WTC11 (cell line): ENCODE measurements at regions not wholly inside any gene's neighbourhood (a gene's known extent, or its start where the extent isn't known, plus 50 kb on each side); places are given as distances from the start of the nearest gene placed in this dataset.

Experiments used
- ATAC-seq: fragments of 200-7000 bp; cut with Tn5 transposase; 2 replicates; pipeline ENCODE4 v1.10.0; 2021; ENCODE audit warnings: mild to moderate bottlenecking, moderate library complexity
- CTCF ChIA-PET: fragments of 300-600 bp; sonication (Branson Sonifier 250); formaldehyde crosslinking; loops from one replicate; lab custom pipeline; 2021; ENCODE audit warnings: antibody characterized with exemption; lab: Charles Lee
- POLR2A ChIA-PET: fragments of 350-600 bp; sonication (Branson Sonifier 250); formaldehyde crosslinking; loops from one replicate; lab custom pipeline; 2021; ENCODE audit warnings: antibody characterized with exemption; lab: Charles Lee
- DNase-seq: peaks from one replicate; pipeline ENCODE4 v3.0.0; 2021; ENCODE audit warnings: low spot score
- H3K27ac Mint-ChIP-seq: 2 replicates; pipeline ENCODE4 v1.8.0; 2021; ENCODE audit warnings: mixed read lengths
- H3K27me3 Mint-ChIP-seq: 2 replicates; pipeline ENCODE4 v1.8.0; 2021; ENCODE audit warnings: low read depth, mild to moderate bottlenecking, moderate library complexity, mixed read lengths
- H3K36me3 Mint-ChIP-seq: 2 replicates; pipeline ENCODE4 v1.8.0; 2021; ENCODE audit warnings: mixed read lengths
- H3K4me1 Mint-ChIP-seq: 2 replicates; pipeline ENCODE4 v1.8.0; 2022; ENCODE audit warnings: mixed read lengths
- H3K4me3 Mint-ChIP-seq: 2 replicates; pipeline ENCODE4 v1.8.0; 2021; ENCODE audit warnings: mild to moderate bottlenecking, moderate library complexity, mixed read lengths
- H3K9me3 Mint-ChIP-seq: 2 replicates; pipeline ENCODE4 v1.8.0; 2021; ENCODE audit warnings: mixed read lengths
- ATF2 ChIP-seq: sonication (generic); formaldehyde crosslinking; IDR thresholded peaks from 2 replicates; pipeline ENCODE4 v1.8.1; 2022; ENCODE audit warnings: low read depth, missing genetic modification reagents, borderline replicate concordance
- ATF3 ChIP-seq: sonication (generic); formaldehyde crosslinking; conservative IDR thresholded peaks from 2 replicates; pipeline ENCODE4 v1.8.1; 2022; ENCODE audit warnings: mild to moderate bottlenecking, missing genetic modification reagents
- ETV6 ChIP-seq: sonication (generic); formaldehyde crosslinking; IDR thresholded peaks from 2 replicates; pipeline ENCODE4 v1.8.1; 2022; ENCODE audit warnings: mild to moderate bottlenecking, missing genetic modification reagents
- FOXJ3 ChIP-seq: sonication (generic); formaldehyde crosslinking; IDR thresholded peaks from 2 replicates; pipeline ENCODE4 v1.9.0; 2021; ENCODE audit warnings: missing genetic modification reagents, mild to moderate bottlenecking, borderline replicate concordance
- HMGA2 ChIP-seq: fragments of 250-450 bp; sonication (Bioruptor Pico); IDR thresholded peaks from 2 replicates; pipeline ENCODE4 v1.4.0; 2021; ENCODE audit warnings: mild to moderate bottlenecking, moderate library complexity
- MLX ChIP-seq: sonication (generic); formaldehyde crosslinking; IDR thresholded peaks from 2 replicates; pipeline ENCODE4 v1.8.1; 2023; ENCODE audit warnings: mild to moderate bottlenecking, missing genetic modification reagents, moderate library complexity
- NFATC4 ChIP-seq: fragments of 250-450 bp; sonication (Bioruptor Pico); IDR thresholded peaks from 2 replicates; pipeline ENCODE4 v1.9.0; 2021; ENCODE audit warnings: mild to moderate bottlenecking
- NR2C2 ChIP-seq: sonication (generic); formaldehyde crosslinking; IDR thresholded peaks from 2 replicates; pipeline ENCODE4 v1.8.0; 2022; ENCODE audit warnings: mild to moderate bottlenecking, missing genetic modification reagents
- NR3C1 ChIP-seq: sonication (generic); formaldehyde crosslinking; conservative IDR thresholded peaks from 2 replicates; pipeline ENCODE4 v1.8.1; 2023; ENCODE audit warnings: low read depth, mild to moderate bottlenecking, missing genetic modification reagents
- SMAD4 ChIP-seq: sonication (generic); formaldehyde crosslinking; IDR thresholded peaks from 2 replicates; pipeline ENCODE4 v1.8.0; 2022; ENCODE audit warnings: mild to moderate bottlenecking, missing genetic modification reagents
- TCF7 ChIP-seq: sonication (generic); formaldehyde crosslinking; IDR thresholded peaks from 2 replicates; pipeline ENCODE4 v1.8.0; 2022; ENCODE audit warnings: mild to moderate bottlenecking, low read depth, missing genetic modification reagents, moderate library complexity
- TEAD1 ChIP-seq: sonication (generic); formaldehyde crosslinking; IDR thresholded peaks from 2 replicates; pipeline ENCODE4 v1.8.0; 2022; ENCODE audit warnings: mild to moderate bottlenecking, missing genetic modification reagents
- TP53 ChIP-seq: sonication (generic); formaldehyde crosslinking; IDR thresholded peaks from 2 replicates; pipeline ENCODE4 v1.8.1; 2023; ENCODE audit warnings: mild to moderate bottlenecking, missing genetic modification reagents
- USF2 ChIP-seq: sonication (generic); formaldehyde crosslinking; IDR thresholded peaks from 2 replicates; pipeline ENCODE4 v1.8.1; 2023; ENCODE audit warnings: mild to moderate bottlenecking, missing genetic modification reagents, moderate library complexity
- ZNF232 ChIP-seq: sonication (generic); formaldehyde crosslinking; IDR thresholded peaks from 2 replicates; pipeline ENCODE4 v1.8.0; 2022; ENCODE audit warnings: mild to moderate bottlenecking, missing genetic modification reagents
- TF ChIP-seq, protein P1 (sequence below): fragments of 250-450 bp; sonication (Bioruptor Pico); IDR thresholded peaks from 2 replicates; pipeline ENCODE4 v1.9.0; 2021; ENCODE audit warnings: mild to moderate bottlenecking
- TF ChIP-seq, protein P2 (sequence below): sonication (generic); formaldehyde crosslinking; IDR thresholded peaks from 2 replicates; pipeline ENCODE4 v1.8.1; 2022; ENCODE audit warnings: mild to moderate bottlenecking, moderate library complexity, missing genetic modification reagents
- TF ChIP-seq, protein P3 (sequence below): sonication (generic); formaldehyde crosslinking; IDR thresholded peaks from 2 replicates; pipeline ENCODE4 v1.8.1; 2023; ENCODE audit warnings: mild to moderate bottlenecking, missing genetic modification reagents, borderline replicate concordance
- TF ChIP-seq, protein P4 (sequence below): sonication (generic); formaldehyde crosslinking; IDR thresholded peaks from 2 replicates; pipeline ENCODE4 v1.8.1; 2023; ENCODE audit warnings: mild to moderate bottlenecking, missing genetic modification reagents

DNA sequence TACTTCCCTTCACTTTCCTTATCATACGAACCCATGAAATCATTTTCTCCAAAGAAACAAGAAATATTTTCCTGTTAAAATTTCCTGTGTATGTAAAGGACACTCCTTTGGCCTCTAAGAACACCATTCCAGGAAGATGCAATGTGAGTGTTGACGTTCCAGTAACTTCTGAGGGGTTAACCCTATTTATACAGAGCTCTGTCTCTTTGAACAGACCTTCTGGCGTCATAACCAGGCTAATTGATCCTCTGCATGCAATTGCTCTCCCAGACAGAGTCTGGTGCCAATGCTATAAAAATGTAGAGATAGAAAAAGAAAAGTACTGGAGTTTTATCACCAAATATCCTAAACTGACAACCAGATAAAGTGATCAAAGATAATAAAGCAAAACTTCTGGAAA, 218.5 kb downstream of the TLE1 start:
- Mint-ChIP-seq H3K27ac (no peak overlapping the region), H3K9me3 (no peaks in the 10 kb centered on the region), H3K27me3 (no peaks in the 10 kb centered on the region), H3K36me3 (no peaks in the 10 kb centered on the region), H3K4me1 (peaks cover 13% of the 10 kb centered on the region; the same call in 1 of the 2 replicates), H3K4me3 (no peak overlapping the region)
- CTCF ChIA-PET: no interaction called here
- POLR2A ChIA-PET: no interaction called here
- DNase-seq (no peak), ATAC-seq (no peak)
- TF ChIP-seq FOXJ3 (CRISPR knock-in tag): no peak
- no peak for TF ChIP-seq ZNF232
- TF ChIP-seq USF2 (CRISPR knock-in tag): no peak
- TF ChIP-seq ATF2: no peak
- TF ChIP-seq, protein P1, sequence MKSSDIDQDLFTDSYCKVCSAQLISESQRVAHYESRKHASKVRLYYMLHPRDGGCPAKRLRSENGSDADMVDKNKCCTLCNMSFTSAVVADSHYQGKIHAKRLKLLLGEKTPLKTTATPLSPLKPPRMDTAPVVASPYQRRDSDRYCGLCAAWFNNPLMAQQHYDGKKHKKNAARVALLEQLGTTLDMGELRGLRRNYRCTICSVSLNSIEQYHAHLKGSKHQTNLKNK (CRISPR knock-in tag): no peak
- TF ChIP-seq NR2C2: no peak

DNA sequence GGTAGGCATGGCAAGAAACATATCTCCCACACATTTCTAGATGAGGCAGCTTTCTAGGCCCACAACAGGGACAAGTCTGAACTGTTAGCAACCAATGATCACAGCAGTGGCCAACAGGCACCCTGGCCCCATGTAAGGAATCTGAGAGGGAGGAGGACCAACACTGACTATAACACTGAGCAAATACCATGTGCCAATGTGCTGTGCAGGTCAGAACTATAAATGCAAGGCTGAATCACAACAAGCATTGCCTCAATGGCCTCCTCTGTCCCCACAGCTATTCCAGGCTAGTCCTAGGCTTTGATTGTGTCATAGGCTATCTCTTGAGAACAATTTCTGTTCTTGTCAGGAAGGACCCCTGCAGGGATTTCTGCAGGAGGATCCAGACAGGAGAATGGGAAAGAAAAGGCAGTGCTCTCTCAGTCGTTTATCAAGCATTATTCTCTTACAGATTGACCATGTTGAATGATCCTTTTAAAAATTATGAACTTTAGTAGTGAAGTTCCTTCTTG, 221.2 kb downstream of the TLE1 start:
- Mint-ChIP-seq H3K4me1 (peaks cover 10% of the 10 kb centered on the region; the same call in 1 of the 2 replicates), H3K27ac (no peak overlapping the region), H3K4me3 (no peak overlapping the region), H3K27me3 (no peaks in the 10 kb centered on the region), H3K36me3 (no peaks in the 10 kb centered on the region; the same call in 1 of the 2 replicates), H3K9me3 (peaks cover 6% of the 10 kb centered on the region)
- DNase-seq (no peak), ATAC-seq (no peak)
- no peak for TF ChIP-seq MLX (CRISPR knock-in tag)
- ChIA-PET POLR2A (no interaction called here), CTCF (no interaction called here)

- ChIA-PET POLR2A (interaction anchor here (0.7 kb wide), 1 partner anchor 229 kb away, joined by 7 read pairs; no protein-coding TSS in a partner anchor), CTCF (no interaction called here)
- no peak overlapping the region for H3K4me3 Mint-ChIP-seq
- H3K27ac Mint-ChIP-seq: no peak overlapping the region
- peaks cover 10% of the 10 kb centered on the region; the same call in 1 of the 2 replicates for H3K4me1 Mint-ChIP-seq
- TF ChIP-seq ZNF232: no peak
- TF ChIP-seq, protein P2, sequence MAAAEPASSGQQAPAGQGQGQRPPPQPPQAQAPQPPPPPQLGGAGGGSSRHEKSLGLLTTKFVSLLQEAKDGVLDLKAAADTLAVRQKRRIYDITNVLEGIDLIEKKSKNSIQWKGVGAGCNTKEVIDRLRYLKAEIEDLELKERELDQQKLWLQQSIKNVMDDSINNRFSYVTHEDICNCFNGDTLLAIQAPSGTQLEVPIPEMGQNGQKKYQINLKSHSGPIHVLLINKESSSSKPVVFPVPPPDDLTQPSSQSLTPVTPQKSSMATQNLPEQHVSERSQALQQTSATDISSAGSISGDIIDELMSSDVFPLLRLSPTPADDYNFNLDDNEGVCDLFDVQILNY: no peak
- no peak for TF ChIP-seq ETV6
- no peak for TF ChIP-seq SMAD4 (CRISPR knock-in tag)
- TF ChIP-seq TEAD1: no peak
- H3K9me3 Mint-ChIP-seq: peaks cover 10% of the 10 kb centered on the region
- no peak for DNase-seq
- no peak for ATAC-seq
- no peaks in the 10 kb centered on the region for H3K27me3 Mint-ChIP-seq
- H3K36me3 Mint-ChIP-seq: no peaks in the 10 kb centered on the region; the same call in 1 of the 2 replicates
These were observed 222.4 kb downstream of the TLE1 start for GRCh38 chr9:81466981-81467380.

GRCh38 chr9:81465468-81466011, 223.8 kb downstream of the TLE1 start:
- POLR2A ChIA-PET: no interaction called here
- Mint-ChIP-seq H3K36me3 (no peaks in the 10 kb centered on the region; the same call in 1 of the 2 replicates), H3K27me3 (no peaks in the 10 kb centered on the region), H3K4me3 (no peak overlapping the region), H3K27ac (no peak overlapping the region), H3K9me3 (peaks cover 10% of the 10 kb centered on the region), H3K4me1 (peaks cover 10% of the 10 kb centered on the region; the same call in 1 of the 2 replicates)
- no peak for DNase-seq
- ATAC-seq: no peak
- CTCF ChIA-PET: no interaction called here
- TF ChIP-seq NR3C1 (CRISPR knock-in tag) (no peak), NFATC4 (CRISPR knock-in tag) (no peak), TP53 (no peak), TCF7 (CRISPR knock-in tag) (no peak), ATF3 (CRISPR knock-in tag) (no peak), HMGA2 (CRISPR knock-in tag) (no peak), SMAD4 (CRISPR knock-in tag) (no peak), NR2C2 (no peak)
- TF ChIP-seq, protein P3, sequence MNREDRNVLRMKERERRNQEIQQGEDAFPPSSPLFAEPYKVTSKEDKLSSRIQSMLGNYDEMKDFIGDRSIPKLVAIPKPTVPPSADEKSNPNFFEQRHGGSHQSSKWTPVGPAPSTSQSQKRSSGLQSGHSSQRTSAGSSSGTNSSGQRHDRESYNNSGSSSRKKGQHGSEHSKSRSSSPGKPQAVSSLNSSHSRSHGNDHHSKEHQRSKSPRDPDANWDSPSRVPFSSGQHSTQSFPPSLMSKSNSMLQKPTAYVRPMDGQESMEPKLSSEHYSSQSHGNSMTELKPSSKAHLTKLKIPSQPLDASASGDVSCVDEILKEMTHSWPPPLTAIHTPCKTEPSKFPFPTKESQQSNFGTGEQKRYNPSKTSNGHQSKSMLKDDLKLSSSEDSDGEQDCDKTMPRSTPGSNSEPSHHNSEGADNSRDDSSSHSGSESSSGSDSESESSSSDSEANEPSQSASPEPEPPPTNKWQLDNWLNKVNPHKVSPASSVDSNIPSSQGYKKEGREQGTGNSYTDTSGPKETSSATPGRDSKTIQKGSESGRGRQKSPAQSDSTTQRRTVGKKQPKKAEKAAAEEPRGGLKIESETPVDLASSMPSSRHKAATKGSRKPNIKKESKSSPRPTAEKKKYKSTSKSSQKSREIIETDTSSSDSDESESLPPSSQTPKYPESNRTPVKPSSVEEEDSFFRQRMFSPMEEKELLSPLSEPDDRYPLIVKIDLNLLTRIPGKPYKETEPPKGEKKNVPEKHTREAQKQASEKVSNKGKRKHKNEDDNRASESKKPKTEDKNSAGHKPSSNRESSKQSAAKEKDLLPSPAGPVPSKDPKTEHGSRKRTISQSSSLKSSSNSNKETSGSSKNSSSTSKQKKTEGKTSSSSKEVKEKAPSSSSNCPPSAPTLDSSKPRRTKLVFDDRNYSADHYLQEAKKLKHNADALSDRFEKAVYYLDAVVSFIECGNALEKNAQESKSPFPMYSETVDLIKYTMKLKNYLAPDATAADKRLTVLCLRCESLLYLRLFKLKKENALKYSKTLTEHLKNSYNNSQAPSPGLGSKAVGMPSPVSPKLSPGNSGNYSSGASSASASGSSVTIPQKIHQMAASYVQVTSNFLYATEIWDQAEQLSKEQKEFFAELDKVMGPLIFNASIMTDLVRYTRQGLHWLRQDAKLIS (CRISPR knock-in tag): no peak
- TF ChIP-seq, protein P4, sequence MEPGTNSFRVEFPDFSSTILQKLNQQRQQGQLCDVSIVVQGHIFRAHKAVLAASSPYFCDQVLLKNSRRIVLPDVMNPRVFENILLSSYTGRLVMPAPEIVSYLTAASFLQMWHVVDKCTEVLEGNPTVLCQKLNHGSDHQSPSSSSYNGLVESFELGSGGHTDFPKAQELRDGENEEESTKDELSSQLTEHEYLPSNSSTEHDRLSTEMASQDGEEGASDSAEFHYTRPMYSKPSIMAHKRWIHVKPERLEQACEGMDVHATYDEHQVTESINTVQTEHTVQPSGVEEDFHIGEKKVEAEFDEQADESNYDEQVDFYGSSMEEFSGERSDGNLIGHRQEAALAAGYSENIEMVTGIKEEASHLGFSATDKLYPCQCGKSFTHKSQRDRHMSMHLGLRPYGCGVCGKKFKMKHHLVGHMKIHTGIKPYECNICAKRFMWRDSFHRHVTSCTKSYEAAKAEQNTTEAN: no peak
